ENCODE measurements at regions not wholly inside any gene's neighbourhood (a gene's known extent, or its start where the extent isn't known, plus 50 kb on each side); places are given as distances from the start of the nearest gene placed in this dataset.

GRCh38 chr3:10599444-10599843 is 94.1 kb upstream of the ATP2B2 start:
- no peak overlapping the region for H3K4me2 ChIP-seq
- H3K4me1 ChIP-seq = no peaks in the 10 kb centered on the region
- H3K4me3 ChIP-seq = no peak overlapping the region
- CTCF ChIA-PET = interaction anchor here (0.6 to 1.2 kb wide), 2 partner anchors 16 to 27 kb away, joined by 4 to 5 read pairs; no protein-coding TSS in a partner anchor
- TF ChIP-seq FOXS1 (CRISPR knock-in tag; IDR thresholded peaks at IDR 0.05) = no peak
- TF ChIP-seq, protein P1, sequence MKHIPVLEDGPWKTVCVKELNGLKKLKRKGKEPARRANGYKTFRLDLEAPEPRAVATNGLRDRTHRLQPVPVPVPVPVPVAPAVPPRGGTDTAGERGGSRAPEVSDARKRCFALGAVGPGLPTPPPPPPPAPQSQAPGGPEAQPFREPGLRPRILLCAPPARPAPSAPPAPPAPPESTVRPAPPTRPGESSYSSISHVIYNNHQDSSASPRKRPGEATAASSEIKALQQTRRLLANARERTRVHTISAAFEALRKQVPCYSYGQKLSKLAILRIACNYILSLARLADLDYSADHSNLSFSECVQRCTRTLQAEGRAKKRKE (CRISPR knock-in tag; IDR thresholded peaks at IDR 0.05; ENCODE audit: low read depth) = no peak
- TF ChIP-seq EHMT2 (IDR thresholded peaks at IDR 0.05; ENCODE audit: low read depth) = no peak
- no peak for TF ChIP-seq NFE2L2 (conservative IDR thresholded peaks at IDR 0.05; ENCODE audit: low read length)
- TF ChIP-seq HOXB5 (CRISPR knock-in tag; IDR thresholded peaks at IDR 0.05) = no peak
- no peak for TF ChIP-seq BHLHE40 (IDR thresholded peaks at IDR 0.05; ENCODE audit: low read depth, low read length)
- POLR2A ChIA-PET = interaction anchor here (0.7 kb wide), 1 partner anchor 198 kb away, joined by 4 read pairs; no protein-coding TSS in a partner anchor
- FAIRE-seq = no peak
- DNase-seq (ENCODE audit: low read depth in 1 of 2, low spot score in 1 of 2) = no peak
- H3K27ac ChIP-seq = no peak overlapping the region
- H3K9me3 ChIP-seq = no peaks in the 10 kb centered on the region
- WGBS (ENCODE audit: missing lambda C conversion rate) = 21% methylated on average over 5 of the region's 9 CpGs
- ATAC-seq = no peak

DNA sequence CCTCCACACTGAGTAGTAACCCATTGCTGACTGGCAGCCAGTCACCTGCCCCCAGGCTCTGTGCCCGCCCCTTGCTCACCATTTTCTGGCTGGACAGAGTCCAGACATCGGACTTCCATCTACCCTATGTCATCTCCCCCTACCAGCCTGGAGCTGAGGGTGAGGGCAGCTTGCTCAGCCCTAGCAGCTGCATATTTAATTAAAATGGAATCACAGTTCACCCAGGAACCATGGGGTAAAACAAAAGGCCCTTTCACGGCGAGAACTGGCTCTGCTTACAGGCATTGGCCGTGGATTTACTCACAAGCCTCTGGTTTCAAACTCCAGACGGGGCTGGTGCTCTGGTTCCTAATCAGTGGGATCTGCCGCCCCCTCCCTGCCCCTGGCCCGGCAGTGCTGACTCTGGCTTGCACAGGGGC is 94.9 kb upstream of the ATP2B2 start:
- FAIRE-seq (no peak), DNase-seq (ENCODE audit: low read depth in 1 of 2, low spot score in 1 of 2) (no peak), ATAC-seq (no peak)
- TF ChIP-seq HDAC2 (IDR thresholded peaks at IDR 0.05) (no peak), ESRRA (IDR thresholded peaks at IDR 0.05; ENCODE audit: borderline replicate concordance, low read length) (no peak), FOXS1 (CRISPR knock-in tag; IDR thresholded peaks at IDR 0.05) (no peak), HOXB5 (CRISPR knock-in tag; IDR thresholded peaks at IDR 0.05) (no peak)
- ChIA-PET POLR2A (no interaction called here), CTCF (interaction anchor here (0.9 kb wide), 1 partner anchor 158 kb away, joined by 3 read pairs; no protein-coding TSS in a partner anchor)
- no peaks in the 10 kb centered on the region for H3K4me1 ChIP-seq
- no peaks in the 10 kb centered on the region for H3K9me3 ChIP-seq
- 19% methylated on average over 8 of the region's 8 CpGs for WGBS (ENCODE audit: missing lambda C conversion rate)
- no peak overlapping the region for H3K4me2 ChIP-seq
- H3K27ac ChIP-seq = no peak overlapping the region
- no peak overlapping the region for H3K4me3 ChIP-seq

GRCh38 chr3:10600726-10601125 is 95.3 kb upstream of the ATP2B2 start:
- ChIA-PET CTCF (interaction anchor here (0.9 kb wide), 1 partner anchor 158 kb away, joined by 3 read pairs; no protein-coding TSS in a partner anchor), POLR2A (no interaction called here)
- H3K9me3 ChIP-seq = no peaks in the 10 kb centered on the region
- DNase-seq (ENCODE audit: low read depth in 1 of 2, low spot score in 1 of 2) (no peak), ATAC-seq (no peak), FAIRE-seq (no peak)
- H3K4me3 ChIP-seq = no peak overlapping the region
- H3K4me2 ChIP-seq = no peak overlapping the region
- no peak for TF ChIP-seq KDM5A (IDR thresholded peaks at IDR 0.05)
- no peak for TF ChIP-seq E2F6 (IDR thresholded peaks at IDR 0.05; ENCODE audit: borderline replicate concordance, low read depth)
- TF ChIP-seq CBX2 (IDR thresholded peaks at IDR 0.05; ENCODE audit: borderline replicate concordance, low read depth) = no peak
- no peak for TF ChIP-seq ZC3H11A (IDR thresholded peaks at IDR 0.05)
- no peak for TF ChIP-seq RAD21 (conservative IDR thresholded peaks at IDR 0.05 in 1 of 2, IDR thresholded peaks at IDR 0.05 in 1 of 2)
- TF ChIP-seq CHD2 (IDR thresholded peaks at IDR 0.05; ENCODE audit: low read length, partially characterized antibody) = no peak
- TF ChIP-seq RNF2 (IDR thresholded peaks at IDR 0.05; ENCODE audit: borderline replicate concordance, low read depth) = no peak
- no peak for TF ChIP-seq MAZ (IDR thresholded peaks at IDR 0.05; ENCODE audit: borderline replicate concordance, low read depth, low read length)
- no peak for TF ChIP-seq ELK1 (IDR thresholded peaks at IDR 0.05; ENCODE audit: low read depth, low read length)
- no peak for TF ChIP-seq POLR2AphosphoS2 (conservative IDR thresholded peaks at IDR 0.05; ENCODE audit: low read length)
- TF ChIP-seq RCOR1 (IDR thresholded peaks at IDR 0.05; ENCODE audit: low read depth, low read length) = no peak
- no peak for TF ChIP-seq POLR2A (IDR thresholded peaks at IDR 0.05; ENCODE audit: low read length)
- TF ChIP-seq GATA3 (IDR thresholded peaks at IDR 0.05; ENCODE audit: borderline replicate concordance) = no peak
- TF ChIP-seq TP53 (CRISPR knock-in tag; IDR thresholded peaks at IDR 0.05) = no peak
- no peak for TF ChIP-seq TFCP2L1 (CRISPR knock-in tag; IDR thresholded peaks at IDR 0.05)
- no peak for TF ChIP-seq RARB (CRISPR knock-in tag; IDR thresholded peaks at IDR 0.05)
- TF ChIP-seq EHF (CRISPR knock-in tag; IDR thresholded peaks at IDR 0.05) = no peak
- no peak for TF ChIP-seq ZSCAN20 (CRISPR knock-in tag; IDR thresholded peaks at IDR 0.05)
- TF ChIP-seq HOXB5 (CRISPR knock-in tag; IDR thresholded peaks at IDR 0.05) = no peak
- WGBS (ENCODE audit: missing lambda C conversion rate) = 43% methylated on average over 5 of the region's 5 CpGs
- H3K4me1 ChIP-seq = no peaks in the 10 kb centered on the region
- H3K27ac ChIP-seq = no peak overlapping the region
